ENCODE measurements at regions not wholly inside any gene's neighbourhood (a gene's known extent, or its start where the extent isn't known, plus 50 kb on each side); places are given as distances from the start of the nearest gene placed in this dataset.

- Histone ChIP-seq H3F3A (ENCODE audit: low read depth) (no peaks in the 10 kb centered on the region), H3K79me2 (ENCODE audit: insufficient read depth, low read length) (no peaks in the 10 kb centered on the region), H3K4me1 (ENCODE audit: insufficient read depth, low read length, poor library complexity, severe bottlenecking) (no peaks in the 10 kb centered on the region), H3K4me2 (ENCODE audit: low read depth, low read length, poor library complexity, severe bottlenecking) (no peak overlapping the region), H3K9ac (ENCODE audit: low read depth, low read length, poor library complexity, severe bottlenecking) (no peak overlapping the region), H3K9me3 (ENCODE audit: insufficient read depth, low read depth, low read length) (no peaks in the 10 kb centered on the region), H2AFZ (ENCODE audit: low read length) (no peak overlapping the region), H3K36me3 (ENCODE audit: insufficient read depth, low read length) (no peaks in the 10 kb centered on the region), H3K27me3 (ENCODE audit: insufficient read depth, low read length, poor library complexity, severe bottlenecking) (no peaks in the 10 kb centered on the region), H4K20me1 (ENCODE audit: insufficient read depth, low read length, poor library complexity, severe bottlenecking) (no peaks in the 10 kb centered on the region), H3K9me2 (replicated peaks; ENCODE audit: low read depth, low read length) (no peaks in the 10 kb centered on the region), H3K4me3 (ENCODE audit: low read length, poor library complexity, severe bottlenecking) (no peak overlapping the region)
- TF ChIP-seq EZH2phosphoT487 (IDR thresholded peaks at IDR 0.05; ENCODE audit: borderline replicate concordance) (no peak), CTCF (conservative IDR thresholded peaks at IDR 0.05; ENCODE audit: low read length) (no peak)
Measured at GRCh38 chr7:17665029-17665428, 275.3 kb downstream of the SNX13 start.

- H2AFZ ChIP-seq (ENCODE audit: low read length): no peak overlapping the region
- H3K36me3 ChIP-seq (ENCODE audit: insufficient read depth, low read length): no peaks in the 10 kb centered on the region
- no peaks in the 10 kb centered on the region for H3K4me1 ChIP-seq (ENCODE audit: insufficient read depth, low read length, poor library complexity, severe bottlenecking)
- no peak overlapping the region for H3K4me2 ChIP-seq (ENCODE audit: low read depth, low read length, poor library complexity, severe bottlenecking)
- no peaks in the 10 kb centered on the region for H3K9me3 ChIP-seq (ENCODE audit: insufficient read depth, low read depth, low read length)
- no peaks in the 10 kb centered on the region for H3K9me2 ChIP-seq (replicated peaks; ENCODE audit: low read depth, low read length)
- no peaks in the 10 kb centered on the region for H4K20me1 ChIP-seq (ENCODE audit: insufficient read depth, low read length, poor library complexity, severe bottlenecking)
- H3F3A ChIP-seq (ENCODE audit: low read depth): no peaks in the 10 kb centered on the region
- no peak overlapping the region for H3K9ac ChIP-seq (ENCODE audit: low read depth, low read length, poor library complexity, severe bottlenecking)
- no peak for TF ChIP-seq CTCF (conservative IDR thresholded peaks at IDR 0.05; ENCODE audit: low read length)
- no peak for TF ChIP-seq EZH2phosphoT487 (IDR thresholded peaks at IDR 0.05; ENCODE audit: borderline replicate concordance)
- no peaks in the 10 kb centered on the region for H3K79me2 ChIP-seq (ENCODE audit: insufficient read depth, low read length)
- no peak overlapping the region for H3K4me3 ChIP-seq (ENCODE audit: low read length, poor library complexity, severe bottlenecking)
- no peaks in the 10 kb centered on the region for H3K27me3 ChIP-seq (ENCODE audit: insufficient read depth, low read length, poor library complexity, severe bottlenecking)
Measured at GRCh38 chr7:17668122-17668521, 272.2 kb downstream of the SNX13 start.

- H3K9me3 ChIP-seq (ENCODE audit: insufficient read depth, low read depth, low read length): no peaks in the 10 kb centered on the region
- H3K4me1 ChIP-seq (ENCODE audit: insufficient read depth, low read length, poor library complexity, severe bottlenecking): peaks cover 3% of the 10 kb centered on the region
- TF ChIP-seq EZH2phosphoT487 (IDR thresholded peaks at IDR 0.05; ENCODE audit: borderline replicate concordance): no peak
- no peak for TF ChIP-seq CTCF (conservative IDR thresholded peaks at IDR 0.05; ENCODE audit: low read length)
- H3K36me3 ChIP-seq (ENCODE audit: insufficient read depth, low read length): no peaks in the 10 kb centered on the region
- no peaks in the 10 kb centered on the region for H3K27me3 ChIP-seq (ENCODE audit: insufficient read depth, low read length, poor library complexity, severe bottlenecking)
- no peaks in the 10 kb centered on the region for H3K9me2 ChIP-seq (replicated peaks; ENCODE audit: low read depth, low read length)
- H3K4me3 ChIP-seq (ENCODE audit: low read length, poor library complexity, severe bottlenecking): no peak overlapping the region
- H3F3A ChIP-seq (ENCODE audit: low read depth): no peaks in the 10 kb centered on the region
- H3K9ac ChIP-seq (ENCODE audit: low read depth, low read length, poor library complexity, severe bottlenecking): no peak overlapping the region
- H4K20me1 ChIP-seq (ENCODE audit: insufficient read depth, low read length, poor library complexity, severe bottlenecking): no peaks in the 10 kb centered on the region
- no peak overlapping the region for H3K4me2 ChIP-seq (ENCODE audit: low read depth, low read length, poor library complexity, severe bottlenecking)
- H2AFZ ChIP-seq (ENCODE audit: low read length): no peak overlapping the region
- no peaks in the 10 kb centered on the region for H3K79me2 ChIP-seq (ENCODE audit: insufficient read depth, low read length)
Measured at GRCh38 chr7:17669204-17669603, 271.1 kb downstream of the SNX13 start.

Data from Loucy (cell line).